ENCODE measurements at regions not wholly inside any gene's neighbourhood (a gene's known extent, or its start where the extent isn't known, plus 50 kb on each side); places are given as distances from the start of the nearest gene placed in this dataset.

- H3K4me1 ChIP-seq: no peaks in the 10 kb centered on the region
- no peak for TF ChIP-seq CTCF (IDR thresholded peaks at IDR 0.05)
- H3K36me3 ChIP-seq: no peaks in the 10 kb centered on the region
- no peak overlapping the region for H3K27ac ChIP-seq
- 50 to 60% methylated on average over 3 of the region's 3 CpGs for WGBS, 2 donors
- H3K27me3 ChIP-seq: peaks cover 0 to 19% (median 6%) of the 10 kb centered on the region in 7 donors
- no peak overlapping the region for H3K4me3 ChIP-seq
- peaks cover 0 to 30% (median 0%) of the 10 kb centered on the region in 11 donors for H3K9me3 ChIP-seq
- no peak for ATAC-seq
- DNase-seq: no peak
- intact Hi-C loops (cut with DNase I): no loop called here
Measured at GRCh38 chr1:111015222-111015621, 51.5 kb upstream of the LRIF1 start.

Measured in heart right ventricle (tissue), 16 donors.